HEK293 (cell line): ENCODE measurements at regions not wholly inside any gene's neighbourhood (a gene's known extent, or its start where the extent isn't known, plus 50 kb on each side); places are given as distances from the start of the nearest gene placed in this dataset.

Experiments used
- CTCF ChIA-PET: fragments of 350-600 bp; formaldehyde crosslinking; extraction: SDS; loops from one replicate; lab custom pipeline; 2021; ENCODE audit warnings: antibody characterized with exemption; lab: Yijun Ruan, JAX
- POLR2A ChIA-PET: fragments of 300-600 bp; formaldehyde crosslinking; extraction: SDS; loops from one replicate; lab custom pipeline; 2020; ENCODE audit warnings: antibody characterized with exemption, inconsistent platforms; lab: Yijun Ruan, JAX
- H3K27ac ChIP-seq: fragments of 200-500 bp; sonication (Bioruptor generic); 2 replicates; pipeline ENCODE4 v1.5.1; 2014; ENCODE audit warnings: low read depth, low read length, control low read depth, inconsistent platforms; ENCODE audit errors: extremely low read depth
- H3K36me3 ChIP-seq, 2 experiments: fragments of 200-500 bp in 1 of 2; sonication (Bioruptor generic) in 1 of 2; 1 replicate in 1 of 2; 2 replicates in 1 of 2; pipeline ENCODE4 v1.5.1; 2014 to 2017; ENCODE audit warnings: inconsistent platforms in 2 of 2, low read length in 2 of 2; ENCODE audit not compliant: control insufficient read depth in 2 of 2, insufficient read depth in 1 of 2
- H3K4me1 ChIP-seq: fragments of 200-500 bp; sonication (Bioruptor generic); 2 replicates; pipeline ENCODE4 v1.5.1; 2014; ENCODE audit warnings: mild to moderate bottlenecking, low read length, inconsistent platforms; ENCODE audit not compliant: control insufficient read depth, insufficient read depth
- H3K4me3 ChIP-seq: 2 replicates; pipeline ENCODE4 v1.5.1; 2011; ENCODE audit warnings: low read depth, mild to moderate bottlenecking, control low read depth, low read length, moderate library complexity
- H3K9me3 ChIP-seq: fragments of 200-500 bp; sonication (Bioruptor generic); 2 replicates; pipeline ENCODE4 v1.5.1; 2014; ENCODE audit warnings: low read depth, low read length, inconsistent platforms; ENCODE audit not compliant: control insufficient read depth, insufficient read depth
- BCL6B ChIP-seq: fragments of 450-650 bp; formaldehyde crosslinking; IDR thresholded peaks from 2 replicates; pipeline ENCODE4 v1.5.1; 2017; ENCODE audit warnings: missing biosample characterization, missing genetic modification characterization
- CTCF ChIP-seq: fragments of 450-650 bp; formaldehyde crosslinking; IDR thresholded peaks from 2 replicates; pipeline ENCODE4 v1.5.1; 2016; ENCODE audit warnings: missing biosample characterization, missing genetic modification characterization
- EGR2 ChIP-seq: fragments of 450-650 bp; formaldehyde crosslinking; IDR thresholded peaks from 2 replicates; pipeline ENCODE4 v1.5.1; 2016; ENCODE audit warnings: low read depth, missing biosample characterization, missing genetic modification characterization
- HOXC10 ChIP-seq: sonication (generic); formaldehyde crosslinking; IDR thresholded peaks from 2 replicates; pipeline ENCODE4 v1.8.1; 2023; ENCODE audit warnings: mild to moderate bottlenecking, missing genetic modification reagents
- KLF16 ChIP-seq: fragments of 450-650 bp; formaldehyde crosslinking; IDR thresholded peaks from 2 replicates; pipeline ENCODE4 v1.5.1; 2017; ENCODE audit warnings: missing biosample characterization, missing genetic modification characterization
- PRDM1 ChIP-seq: fragments of 450-650 bp; formaldehyde crosslinking; IDR thresholded peaks from 2 replicates; pipeline ENCODE4; 2016; ENCODE audit warnings: missing biosample characterization, missing genetic modification characterization
- PRDM6 ChIP-seq: fragments of 450-650 bp; formaldehyde crosslinking; IDR thresholded peaks from 2 replicates; pipeline ENCODE4 v1.5.1; 2017; ENCODE audit warnings: missing biosample characterization, missing genetic modification characterization
- REPIN1 ChIP-seq: fragments of 450-650 bp; formaldehyde crosslinking; IDR thresholded peaks from 2 replicates; pipeline ENCODE4 v1.5.1; 2017; ENCODE audit warnings: missing biosample characterization, missing genetic modification characterization, low read depth
- SALL2 ChIP-seq: fragments of 450-650 bp; formaldehyde crosslinking; IDR thresholded peaks from 2 replicates; pipeline ENCODE4 v1.5.0; 2017; ENCODE audit warnings: missing biosample characterization, mild to moderate bottlenecking, missing genetic modification characterization, borderline replicate concordance
- SCRT1 ChIP-seq: fragments of 450-650 bp; formaldehyde crosslinking; IDR thresholded peaks from 2 replicates; pipeline ENCODE4 v1.5.1; 2016; ENCODE audit warnings: missing biosample characterization, missing genetic modification characterization, borderline replicate concordance
- ZBTB10 ChIP-seq: fragments of 450-650 bp; formaldehyde crosslinking; IDR thresholded peaks from 2 replicates; pipeline ENCODE4 v1.5.1; 2016; ENCODE audit warnings: missing biosample characterization, missing genetic modification characterization
- ZBTB21 ChIP-seq: fragments of 450-650 bp; formaldehyde crosslinking; IDR thresholded peaks from 2 replicates; pipeline ENCODE4 v1.5.1; 2017; ENCODE audit warnings: missing biosample characterization, missing genetic modification characterization
- ZNF114 ChIP-seq: fragments of 450-650 bp; formaldehyde crosslinking; IDR thresholded peaks from 2 replicates; pipeline ENCODE4 v1.5.0; 2017; ENCODE audit warnings: missing biosample characterization, missing genetic modification characterization
- ZNF121 ChIP-seq: fragments of 450-650 bp; formaldehyde crosslinking; IDR thresholded peaks from 2 replicates; pipeline ENCODE4 v1.5.1; 2016; ENCODE audit warnings: missing biosample characterization, missing genetic modification characterization
- ZNF19 ChIP-seq: fragments of 450-650 bp; formaldehyde crosslinking; IDR thresholded peaks from 2 replicates; pipeline ENCODE4; 2016; ENCODE audit warnings: missing biosample characterization, missing genetic modification characterization, low read depth
- ZNF214 ChIP-seq: fragments of 450-650 bp; formaldehyde crosslinking; IDR thresholded peaks from 2 replicates; pipeline ENCODE4 v1.5.1; 2017; ENCODE audit warnings: missing biosample characterization, mild to moderate bottlenecking, missing genetic modification characterization, borderline replicate concordance
- ZNF266 ChIP-seq: fragments of 450-650 bp; formaldehyde crosslinking; IDR thresholded peaks from 2 replicates; pipeline ENCODE4 v1.5.1; 2016; ENCODE audit warnings: missing biosample characterization, missing genetic modification characterization, low read depth
- ZNF341 ChIP-seq: fragments of 450-650 bp; formaldehyde crosslinking; IDR thresholded peaks from 2 replicates; pipeline ENCODE4; 2016; ENCODE audit warnings: low read depth, missing biosample characterization, missing genetic modification characterization
- ZNF366 ChIP-seq: fragments of 450-650 bp; formaldehyde crosslinking; conservative IDR thresholded peaks from 2 replicates; pipeline ENCODE4 v1.5.1; 2016; ENCODE audit warnings: missing biosample characterization, missing genetic modification characterization
- ZNF416 ChIP-seq: fragments of 450-650 bp; formaldehyde crosslinking; IDR thresholded peaks from 2 replicates; pipeline ENCODE4 v1.5.1; 2016; ENCODE audit warnings: missing biosample characterization, missing genetic modification characterization
- ZNF571 ChIP-seq: fragments of 450-650 bp; formaldehyde crosslinking; IDR thresholded peaks from 2 replicates; pipeline ENCODE4 v1.5.0; 2017; ENCODE audit warnings: missing biosample characterization, missing genetic modification characterization
- ZNF596 ChIP-seq: fragments of 450-650 bp; IDR thresholded peaks from 2 replicates; pipeline ENCODE4 v1.5.0; 2018; ENCODE audit warnings: missing biosample characterization, mild to moderate bottlenecking, missing genetic modification characterization, moderate library complexity
- ZNF610 ChIP-seq: fragments of 450-650 bp; formaldehyde crosslinking; IDR thresholded peaks from 2 replicates; pipeline ENCODE4 v1.5.1; 2016; ENCODE audit warnings: missing biosample characterization, missing genetic modification characterization, borderline replicate concordance
- ZNF658 ChIP-seq: fragments of 450-650 bp; formaldehyde crosslinking; IDR thresholded peaks from 2 replicates; pipeline ENCODE4; 2016; ENCODE audit warnings: missing biosample characterization, missing genetic modification characterization
- ZNF701 ChIP-seq: fragments of 450-650 bp; formaldehyde crosslinking; IDR thresholded peaks from 2 replicates; pipeline ENCODE4 v1.5.1; 2016; ENCODE audit warnings: missing biosample characterization, missing genetic modification characterization
- ZNF776 ChIP-seq: fragments of 450-650 bp; formaldehyde crosslinking; IDR thresholded peaks from 2 replicates; pipeline ENCODE4 v1.5.0; 2017; ENCODE audit warnings: missing biosample characterization, missing genetic modification characterization, borderline replicate concordance
- ZNF777 ChIP-seq: fragments of 450-650 bp; formaldehyde crosslinking; IDR thresholded peaks from 2 replicates; pipeline ENCODE4 v1.5.1; 2017; ENCODE audit warnings: missing biosample characterization, missing genetic modification characterization, borderline replicate concordance
- ZSCAN4 ChIP-seq: fragments of 450-650 bp; formaldehyde crosslinking; IDR thresholded peaks from 2 replicates; pipeline ENCODE4 v1.5.1; 2017; ENCODE audit warnings: missing biosample characterization, missing genetic modification characterization
- ZXDB ChIP-seq: fragments of 450-650 bp; formaldehyde crosslinking; IDR thresholded peaks from 2 replicates; pipeline ENCODE4 v1.5.1; 2016; ENCODE audit warnings: missing biosample characterization, missing genetic modification characterization

- TF ChIP-seq ZNF121 (tag by site-specific recombination) (no peak), ZNF610 (tag by site-specific recombination) (no peak), PRDM1 (tag by site-specific recombination) (no peak), ZNF341 (tag by site-specific recombination) (no peak), ZNF701 (tag by site-specific recombination) (no peak), PRDM6 (tag by site-specific recombination) (no peak), ZNF366 (tag by site-specific recombination) (no peak), ZNF214 (tag by site-specific recombination) (no peak), ZNF777 (tag by site-specific recombination) (no peak), ZNF19 (tag by site-specific recombination) (no peak), ZNF596 (tag by site-specific recombination) (no peak), ZSCAN4 (tag by site-specific recombination) (no peak)
Measured at GRCh38 chr14:55950135-55950534, 168.1 kb upstream of the PELI2 start (continued).

- ChIA-PET CTCF (no interaction called here), POLR2A (no interaction called here)
- Histone ChIP-seq H3K4me1 (no peaks in the 10 kb centered on the region), H3K27ac (no peak overlapping the region), H3K4me3 (no peak overlapping the region), H3K36me3 (no peaks in the 10 kb centered on the region), H3K9me3 (no peaks in the 10 kb centered on the region)
- TF ChIP-seq ZNF658 (no peak), KLF16 (tag by site-specific recombination) (no peak), ZNF416 (tag by site-specific recombination) (no peak), HOXC10 (CRISPR knock-in tag) (no peak), ZNF214 (tag by site-specific recombination) (no peak), ZBTB10 (no peak), SCRT1 (tag by site-specific recombination) (no peak), CTCF (tag by site-specific recombination) (no peak), ZBTB21 (no peak), BCL6B (tag by site-specific recombination) (no peak), SALL2 (tag by site-specific recombination) (no peak), REPIN1 (tag by site-specific recombination) (no peak), ZNF266 (tag by site-specific recombination) (no peak), ZNF776 (tag by site-specific recombination) (no peak), ZNF571 (tag by site-specific recombination) (no peak), ZXDB (tag by site-specific recombination) (no peak), EGR2 (tag by site-specific recombination) (no peak), ZNF114 (tag by site-specific recombination) (no peak)
Measured at GRCh38 chr14:55951341-55952206, 166.6 kb upstream of the PELI2 start.
